GM18498 (cell line): ENCODE measurements at regions not wholly inside any gene's neighbourhood (a gene's known extent, or its start where the extent isn't known, plus 50 kb on each side); places are given as distances from the start of the nearest gene placed in this dataset.
"Not testable (repeated sequence)": the region's sequence is repeated elsewhere in the genome, so short reads cannot be mapped to it uniquely, and the experiment has no call there.

ENCODE experiments used
- ATAC-seq: cut with Tn5 transposase; IDR thresholded peaks from one replicate; pipeline ENCODE4 v1.9.1; 2021; ENCODE audit warnings: mild to moderate bottlenecking, moderate library complexity; ENCODE audit not compliant: unreplicated experiment

DNA sequence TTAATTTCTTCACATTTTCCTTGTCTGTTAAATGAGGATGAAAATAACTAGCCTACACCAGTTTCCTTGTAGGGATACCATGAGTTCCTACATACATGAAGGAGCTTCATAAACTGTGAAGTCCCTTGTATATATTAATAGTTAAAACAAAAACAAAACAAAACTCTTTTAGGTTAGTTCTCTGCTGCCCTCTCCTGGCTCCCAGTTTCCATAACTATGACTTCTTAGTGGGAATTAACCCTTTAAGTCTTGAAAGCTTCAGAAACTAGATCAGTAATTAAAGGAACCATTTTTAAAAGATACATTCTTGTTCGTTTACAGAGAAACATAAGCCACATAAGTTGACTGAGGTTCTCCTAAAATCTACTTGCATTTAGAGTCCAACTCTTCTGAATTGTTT lies 500.0 kb upstream of the C9orf72 start:
- no peak for ATAC-seq

DNA sequence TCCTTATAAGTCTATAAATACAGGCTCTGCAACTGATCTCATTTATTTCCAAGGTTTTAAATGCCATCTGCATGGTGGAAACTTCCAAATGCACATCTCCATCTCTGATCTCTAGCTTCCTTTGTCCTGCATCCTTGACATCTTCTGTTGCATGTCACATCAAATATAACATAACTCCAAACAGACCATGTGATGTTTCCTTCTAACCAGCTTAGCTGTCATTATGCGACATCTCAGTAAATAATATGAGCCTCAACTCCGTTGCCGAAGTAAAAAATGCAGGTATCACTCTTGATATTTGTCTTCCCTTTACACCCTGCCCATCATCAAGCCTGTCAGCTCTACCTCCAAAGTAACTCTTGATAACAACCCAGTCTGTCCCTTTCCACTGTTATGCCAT lies 506.4 kb upstream of the C9orf72 start:
- no peak for ATAC-seq

DNA sequence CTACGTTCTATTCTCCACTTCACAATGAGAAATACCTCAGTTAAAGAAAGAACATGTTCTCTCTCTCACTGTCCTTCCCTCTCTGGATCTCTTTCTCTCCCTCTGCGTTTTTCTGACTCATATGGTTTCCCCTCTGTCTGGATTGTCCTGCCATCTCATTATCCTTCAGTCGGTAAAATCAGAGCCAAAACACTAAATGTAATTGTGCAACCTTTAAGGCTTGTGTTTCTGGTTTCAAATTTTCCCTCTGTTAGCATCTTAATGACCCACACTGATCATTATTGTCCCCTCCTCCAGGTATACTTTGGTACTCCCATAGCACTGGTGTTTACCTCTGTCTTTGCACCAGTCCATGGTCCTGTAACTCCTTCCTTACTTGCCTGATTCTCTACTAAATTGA lies 509.4 kb upstream of the C9orf72 start:
- no peak for ATAC-seq

DNA sequence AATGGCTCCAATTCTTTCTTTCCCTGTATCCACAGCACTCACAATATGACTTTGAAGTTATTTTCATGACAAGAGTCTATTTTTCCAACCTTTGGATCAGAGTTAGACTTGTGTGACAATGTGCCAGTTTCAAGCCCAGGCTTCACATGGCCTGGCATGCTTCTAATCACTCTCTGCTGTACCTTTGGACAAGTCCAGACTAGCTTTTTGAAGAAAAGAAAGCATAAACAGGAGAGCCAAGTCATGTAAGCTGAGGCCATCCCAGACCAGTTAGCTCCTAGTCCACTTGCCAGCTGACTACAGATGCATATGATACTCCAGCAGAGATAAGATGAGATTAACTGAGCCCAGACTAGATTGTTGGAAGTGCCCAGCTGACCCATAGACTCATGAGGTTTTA lies 513.6 kb upstream of the C9orf72 start:
- ATAC-seq = no peak

DNA sequence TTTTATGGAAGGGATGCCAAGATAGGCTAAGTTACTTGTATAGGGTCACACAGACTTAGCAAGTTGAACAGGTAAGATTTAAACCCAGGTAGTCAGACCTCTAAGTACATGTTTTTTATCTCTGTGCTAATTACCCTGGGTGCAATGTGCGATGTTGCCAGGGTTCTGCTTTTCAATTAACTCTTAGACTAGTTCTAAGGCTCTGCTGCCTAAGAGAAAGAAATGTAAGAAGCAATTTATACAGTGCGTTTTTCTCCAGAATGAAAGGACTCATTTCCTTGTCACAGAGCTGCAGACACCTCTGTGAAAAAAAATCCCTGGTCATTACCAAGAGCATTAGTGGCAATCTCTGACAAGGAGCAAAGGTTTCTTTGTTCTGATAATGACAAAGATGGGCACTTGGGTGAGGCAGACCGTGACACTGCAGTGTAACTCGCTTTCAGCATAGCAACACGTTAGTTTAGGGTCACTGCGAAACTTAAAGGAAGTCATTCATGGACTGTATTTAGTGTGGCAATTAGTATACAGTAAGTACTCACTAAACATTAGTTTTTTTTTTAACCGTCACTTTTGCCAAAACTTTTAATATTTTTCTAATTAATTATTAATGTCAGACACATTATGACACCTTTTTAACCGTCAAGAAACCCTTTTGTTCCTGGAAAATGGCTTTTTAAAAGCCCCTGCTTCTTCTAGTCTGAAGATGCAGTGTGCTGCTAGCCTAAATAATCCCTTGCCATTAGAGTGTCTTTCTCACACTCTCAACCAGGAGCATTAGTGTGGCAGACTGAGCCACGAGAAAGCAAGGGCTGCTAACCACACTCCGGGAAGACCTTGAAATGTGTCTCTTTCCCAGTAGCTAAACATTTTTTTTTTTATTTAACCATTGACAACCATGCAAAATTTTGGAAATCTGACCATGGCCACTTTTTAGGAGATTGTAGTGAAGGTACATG lies 520.0 kb upstream of the C9orf72 start:
- ATAC-seq = no peak

DNA sequence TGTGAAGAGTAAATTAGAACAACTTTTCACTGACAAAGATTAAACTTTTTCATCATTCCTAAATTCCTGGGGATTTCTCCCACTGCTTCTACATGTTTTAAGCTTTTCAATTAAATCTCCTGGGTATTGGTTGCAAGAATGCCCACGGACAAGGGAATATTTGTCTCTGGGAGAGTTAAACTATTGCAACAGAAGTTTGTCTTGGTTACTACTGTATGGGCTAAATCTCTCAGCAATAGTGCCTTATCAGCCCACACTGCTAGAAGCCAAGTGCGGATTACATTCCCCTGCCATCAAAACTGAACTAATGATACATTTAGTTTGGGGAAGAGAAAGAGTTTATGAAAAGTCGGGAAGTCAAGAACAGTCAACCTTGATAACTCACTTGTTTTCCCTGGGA lies 528.2 kb upstream of the C9orf72 start:
- ATAC-seq = no peak

DNA sequence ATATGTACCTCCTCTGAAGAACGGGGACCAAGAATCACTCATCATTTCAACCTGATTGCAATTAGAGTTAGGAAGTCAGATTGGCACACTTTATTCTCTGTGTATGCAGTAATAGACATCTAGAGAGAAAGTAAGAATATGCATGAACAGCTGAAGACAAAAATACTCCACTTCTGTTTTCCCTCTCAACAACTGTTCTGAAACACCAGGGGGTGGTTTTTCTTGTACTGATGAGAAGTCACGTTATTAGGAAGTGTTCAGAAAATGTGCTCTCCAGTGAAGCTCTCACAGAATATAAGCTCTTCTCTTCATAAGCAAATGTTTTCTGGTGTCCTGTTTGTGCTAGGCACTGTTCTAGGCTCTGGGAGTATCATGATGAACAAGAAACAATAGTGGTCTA lies 531.7 kb upstream of the C9orf72 start:
- ATAC-seq = no peak

DNA sequence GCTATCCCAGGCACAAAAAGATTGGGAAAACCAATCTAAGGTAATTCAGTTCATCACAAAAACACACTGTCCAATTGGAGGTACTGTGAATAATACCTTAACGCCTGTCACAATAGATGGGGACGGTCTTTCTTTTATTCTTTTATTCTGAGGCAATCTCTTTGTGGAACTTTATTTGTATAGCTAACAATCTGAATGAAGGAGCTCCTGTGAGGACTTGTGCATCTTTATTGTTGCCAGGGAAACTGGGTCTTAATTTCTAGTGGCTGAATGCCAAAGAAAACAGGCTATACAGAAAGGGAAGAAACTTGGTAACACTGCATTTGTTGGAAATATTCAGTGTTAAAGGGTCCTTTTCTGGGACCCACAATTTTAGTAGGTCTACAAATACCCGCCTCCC lies 546.9 kb upstream of the C9orf72 start:
- ATAC-seq = no peak

DNA sequence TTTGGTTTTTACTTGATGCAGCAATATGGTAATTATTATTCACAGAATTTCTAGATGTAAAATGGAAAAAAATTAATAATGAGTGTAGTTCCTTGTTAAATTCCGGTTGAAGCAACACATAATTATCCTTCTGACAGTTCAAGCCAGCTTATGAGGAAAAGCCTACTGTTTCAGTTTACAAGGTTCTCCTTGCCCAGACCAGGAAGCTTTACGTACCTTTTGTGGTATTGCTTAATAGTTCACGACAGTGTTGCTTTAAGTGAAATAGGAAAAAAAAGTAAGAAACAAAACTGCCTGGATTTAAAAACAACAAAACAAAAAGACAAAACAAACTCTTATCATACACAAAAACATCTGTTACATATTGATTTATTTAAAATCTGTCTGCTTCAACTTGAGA lies 547.3 kb upstream of the C9orf72 start:
- no peak for ATAC-seq

DNA sequence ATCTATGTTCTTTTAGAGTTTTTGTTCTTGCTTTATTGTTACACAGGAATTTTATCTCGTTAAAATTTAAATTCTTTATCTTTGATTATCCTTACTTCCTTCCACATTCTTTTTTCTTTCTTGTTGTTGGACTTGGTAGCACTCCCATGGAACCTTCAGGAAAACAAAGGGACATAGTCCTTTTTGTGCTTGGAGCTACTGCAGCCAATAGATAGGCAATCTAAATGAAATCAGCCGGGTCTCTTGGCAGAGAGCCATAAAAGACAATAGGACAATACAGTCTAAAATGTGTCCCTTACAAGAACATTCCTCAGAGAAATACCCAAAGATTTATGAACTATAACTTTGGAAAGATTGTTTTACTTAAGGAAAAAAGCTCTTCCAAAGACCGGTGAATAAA lies 548.1 kb upstream of the C9orf72 start:
- ATAC-seq = no peak

DNA sequence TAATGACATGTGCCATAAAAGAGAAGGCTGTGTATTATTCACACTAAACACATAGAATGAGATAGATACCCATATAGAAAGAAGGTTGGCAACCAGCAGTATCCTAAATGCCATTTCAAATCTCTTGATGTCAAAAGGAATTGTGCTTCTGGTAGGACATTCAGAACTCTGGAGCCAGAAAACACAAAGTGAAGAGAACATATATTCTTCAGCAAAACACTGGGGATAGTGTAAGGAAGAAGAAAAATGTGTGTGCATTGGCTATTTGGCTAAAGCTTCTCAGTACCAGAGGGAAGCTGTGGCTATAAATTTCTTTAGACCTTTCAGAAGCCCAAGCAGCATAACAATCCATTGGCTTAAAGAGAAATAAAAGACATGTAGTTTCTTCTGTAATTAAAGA lies 551.6 kb upstream of the C9orf72 start:
- no peak for ATAC-seq

DNA sequence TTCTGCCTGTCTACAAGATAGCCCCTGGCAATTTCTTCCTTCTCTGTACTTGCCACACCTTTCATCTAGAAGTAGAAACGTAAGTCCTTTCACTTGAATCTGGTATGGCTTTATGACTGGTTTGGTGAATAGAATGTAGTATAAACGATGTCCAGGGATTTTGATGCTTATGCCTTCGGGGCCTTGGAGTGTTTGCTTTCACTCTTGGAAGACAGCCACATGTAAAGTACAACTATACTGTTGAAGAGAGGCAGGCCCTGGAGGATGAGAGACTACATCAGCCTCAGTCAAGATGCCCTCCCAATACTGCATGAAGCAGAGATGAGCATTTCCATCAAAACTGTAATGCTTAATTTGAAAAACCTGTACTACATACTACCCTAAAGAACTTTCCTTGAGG lies 553.8 kb upstream of the C9orf72 start:
- no peak for ATAC-seq

DNA sequence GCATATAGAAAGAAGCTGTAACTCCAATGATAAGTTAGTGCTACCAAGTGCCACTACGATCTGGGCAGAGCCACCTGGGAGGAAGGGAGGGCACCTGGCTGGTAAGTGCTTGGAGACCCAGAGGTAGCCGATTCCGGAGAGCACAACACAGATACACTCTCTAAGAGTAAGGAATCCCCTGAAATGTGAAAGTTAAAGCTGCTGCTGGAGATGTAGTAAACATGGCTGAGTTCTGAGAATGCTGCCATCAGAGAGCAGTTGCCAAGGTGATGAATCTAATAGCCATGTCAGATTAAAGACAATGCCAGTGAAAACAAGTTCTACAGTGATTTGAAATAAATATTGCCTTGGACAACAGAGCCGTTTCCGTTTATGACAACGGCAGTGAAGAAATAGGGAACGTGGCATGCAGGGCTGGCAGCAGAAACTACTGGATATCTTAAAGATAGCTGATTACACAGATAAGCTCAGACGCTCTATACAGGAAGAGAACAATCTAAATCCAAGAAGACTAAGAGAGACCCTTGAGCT lies 561.2 kb upstream of the C9orf72 start:
- no peak for ATAC-seq

DNA sequence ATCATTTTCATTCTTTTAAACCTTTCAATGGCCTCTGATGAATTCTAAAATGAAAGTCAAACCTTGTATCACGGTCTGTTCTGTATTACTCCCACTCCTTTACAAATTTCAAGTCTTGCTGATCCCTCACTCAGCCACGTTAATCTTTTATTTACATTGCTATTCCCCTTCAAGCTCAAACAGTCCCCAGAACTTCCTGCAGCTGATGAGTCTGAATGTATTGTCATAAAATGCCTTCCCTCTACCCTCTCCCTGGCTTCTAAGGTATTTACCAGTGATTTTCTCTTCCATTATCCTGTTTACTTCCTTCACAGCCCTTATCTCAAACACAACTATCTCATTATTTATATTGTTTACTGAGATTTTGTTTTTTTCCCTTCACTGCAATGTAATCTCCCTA lies 562.3 kb upstream of the C9orf72 start:
- no peak for ATAC-seq

DNA sequence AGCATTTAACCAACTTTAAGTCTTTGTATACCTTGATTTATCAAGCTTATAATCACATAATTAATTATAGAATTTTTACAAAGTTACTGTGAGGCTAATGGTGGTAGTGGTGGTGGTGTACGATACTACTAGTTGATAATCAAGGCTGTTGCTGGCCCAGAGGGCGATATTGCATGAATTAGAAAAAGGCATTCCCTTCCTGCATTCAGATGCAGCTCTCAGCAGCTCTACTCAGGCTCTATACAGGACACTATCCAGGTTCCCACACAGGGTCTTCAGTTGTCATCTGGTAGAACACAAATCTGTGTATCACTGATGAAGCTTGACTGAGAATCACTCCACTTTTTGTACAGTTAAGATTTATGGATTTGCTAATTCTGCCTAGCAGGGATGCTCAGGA lies 562.8 kb upstream of the C9orf72 start:
- no peak for ATAC-seq

DNA sequence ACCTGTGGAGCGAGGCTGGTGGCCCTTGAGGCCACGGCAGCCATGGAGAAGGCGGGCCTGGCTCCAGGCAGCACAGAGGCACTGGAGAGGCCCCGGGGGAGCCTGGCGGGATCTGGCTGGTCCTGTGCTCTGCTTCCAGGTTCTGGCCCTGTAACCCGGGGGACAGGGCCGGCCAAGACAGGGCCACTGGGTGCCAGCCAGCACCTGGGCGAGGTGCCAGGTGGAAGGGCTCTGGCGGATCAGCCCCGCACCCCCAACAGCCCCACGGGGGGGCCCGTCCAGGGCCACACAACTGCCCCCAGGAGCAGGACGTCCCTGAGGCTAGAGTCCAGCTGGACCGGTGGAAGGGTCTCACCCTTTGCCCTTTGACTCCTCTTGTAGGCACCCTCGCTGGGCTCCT lies 574.1 kb upstream of the C9orf72 start:
- ATAC-seq = not testable (repeated sequence)

DNA sequence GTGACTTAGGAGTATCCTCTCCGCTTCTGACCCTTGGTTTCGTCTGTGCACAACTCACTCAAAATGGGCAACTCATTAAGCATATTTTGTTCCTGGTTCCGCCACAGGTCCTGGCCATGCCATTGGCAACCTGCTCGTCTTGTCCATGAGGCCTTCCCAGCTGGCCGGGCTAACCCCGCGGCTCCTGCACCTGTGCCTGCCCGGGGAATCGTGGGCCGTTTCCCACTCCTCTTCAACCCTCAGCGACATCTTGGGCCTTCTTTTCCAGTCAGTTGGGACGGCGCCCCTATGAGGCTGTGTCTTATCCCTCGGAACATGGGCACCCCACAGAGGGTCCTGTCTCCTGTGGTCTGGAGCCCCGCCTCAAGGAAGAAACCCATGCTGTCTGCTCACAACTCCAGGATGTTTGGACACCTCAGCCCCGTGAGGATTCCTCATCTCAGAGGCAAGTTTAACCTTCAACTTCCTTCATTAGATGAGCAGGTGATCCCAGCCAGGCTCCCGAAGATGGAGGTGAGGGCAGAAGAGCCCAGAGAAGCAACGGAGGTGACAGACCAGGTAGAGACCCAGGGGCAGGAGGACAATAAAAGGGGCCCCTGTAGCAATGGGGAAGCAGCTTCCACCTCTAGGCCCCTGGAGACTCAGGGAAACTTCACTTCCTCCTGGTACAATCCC lies 574.8 kb upstream of the C9orf72 start:
- ATAC-seq = not testable (repeated sequence)

DNA sequence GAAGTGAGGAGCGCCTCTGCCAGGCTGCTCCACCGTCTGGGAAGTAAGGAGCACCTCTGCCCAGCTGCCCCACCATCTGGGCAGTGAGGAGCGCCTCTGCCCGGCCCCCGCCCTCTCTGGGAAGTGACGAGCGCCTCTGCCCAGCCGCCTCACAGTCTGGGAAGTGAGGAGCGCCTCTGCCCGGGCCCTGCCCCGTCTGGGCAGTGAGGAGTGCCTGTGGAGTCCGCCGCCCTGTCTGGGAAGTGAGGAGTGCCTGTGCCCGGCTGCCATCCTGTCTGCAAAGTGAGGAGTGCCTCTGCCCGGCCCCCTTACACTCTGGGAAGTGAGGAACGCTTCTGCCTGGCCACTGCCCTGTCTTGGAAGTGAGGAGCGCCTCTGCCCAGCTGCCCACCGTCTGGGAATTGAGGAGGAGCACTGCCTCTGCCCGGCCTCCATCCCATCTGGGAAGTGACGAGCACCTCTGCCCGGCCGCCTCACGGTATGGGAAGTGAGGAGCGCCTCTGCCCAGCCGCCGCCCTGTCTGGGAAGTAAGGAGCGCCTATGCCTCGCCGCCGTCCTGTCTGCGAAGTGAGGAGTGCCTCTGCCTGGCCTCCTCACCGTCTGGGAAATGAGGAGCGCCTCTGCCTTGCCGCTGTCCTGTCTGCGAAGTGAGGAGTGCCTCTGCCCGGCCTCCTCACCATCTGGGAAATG lies 576.2 kb upstream of the C9orf72 start:
- ATAC-seq = not testable (repeated sequence)

DNA sequence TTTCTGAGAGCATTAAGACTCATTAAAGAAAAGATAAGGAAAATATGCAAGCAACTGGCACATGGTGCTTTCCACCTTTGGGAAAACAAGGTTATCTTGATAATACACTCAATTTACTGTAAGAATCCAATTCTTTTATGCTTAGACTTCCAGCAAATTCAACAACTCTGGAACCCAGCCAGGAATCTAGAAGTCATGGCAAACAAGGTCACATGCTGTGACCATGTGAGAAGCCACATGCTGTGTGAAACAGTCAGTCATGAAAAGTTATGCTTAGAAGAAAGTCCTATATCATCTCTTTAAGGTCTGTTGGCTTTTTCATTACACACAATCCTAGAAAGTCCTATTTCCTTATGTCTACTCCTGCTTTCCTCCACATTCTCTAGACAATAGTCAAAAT lies 581.8 kb upstream of the C9orf72 start:
- no peak for ATAC-seq

DNA sequence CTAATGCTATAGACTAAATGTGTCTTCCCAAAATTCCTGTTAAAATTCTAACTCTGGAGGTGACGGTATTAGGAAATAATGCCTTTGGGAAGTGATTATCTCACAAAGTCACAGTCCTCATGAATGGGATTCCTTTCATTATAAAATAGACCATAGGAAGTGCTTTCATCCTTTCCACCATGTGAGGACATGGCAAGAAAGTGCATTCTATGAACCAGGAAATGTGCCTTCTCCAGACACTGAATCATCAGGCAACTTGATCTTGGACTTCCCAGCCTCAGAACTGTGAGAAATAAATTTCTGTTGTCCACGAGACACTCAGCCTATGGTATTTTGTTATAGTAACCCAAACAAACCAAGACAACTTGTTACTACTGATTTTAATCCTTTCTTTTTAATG lies 582.4 kb upstream of the C9orf72 start:
- no peak for ATAC-seq

DNA sequence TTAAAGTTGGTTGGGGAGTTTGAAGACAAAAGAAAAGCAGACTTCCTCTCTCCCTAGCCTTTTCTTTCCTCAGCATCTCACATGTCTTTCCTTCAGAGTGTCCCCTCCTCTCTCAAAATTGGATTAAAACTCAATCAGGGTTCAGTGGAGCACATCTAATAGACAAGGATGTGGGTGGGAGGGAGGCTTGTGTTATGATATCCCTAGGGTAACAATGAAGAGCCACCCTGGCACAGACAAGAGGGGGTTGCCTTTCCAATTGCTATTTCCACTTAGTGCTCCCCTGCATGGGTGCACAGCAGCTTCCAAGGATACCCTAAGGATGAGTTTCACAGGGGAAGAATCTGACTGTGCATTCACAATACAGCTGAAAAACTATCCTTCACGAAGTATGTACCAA lies 585.2 kb upstream of the C9orf72 start:
- no peak for ATAC-seq

DNA sequence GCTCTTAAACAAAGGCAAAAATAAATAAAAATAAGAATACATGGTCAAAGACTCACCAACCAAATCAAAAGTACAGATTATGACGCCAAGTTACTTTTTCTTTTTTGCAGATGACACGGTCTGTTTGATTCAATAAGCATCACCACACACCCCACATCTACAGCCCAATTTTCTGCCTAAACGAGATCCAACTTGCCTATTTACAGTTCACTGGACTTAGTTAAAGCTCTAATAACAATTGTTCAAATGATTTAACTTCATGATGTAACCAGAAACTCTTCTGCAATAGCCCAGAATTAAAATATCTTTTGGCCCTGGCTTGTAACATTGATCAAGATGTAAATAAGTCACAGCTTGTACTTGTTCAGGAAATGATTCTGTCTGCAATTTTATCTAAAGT lies 590.3 kb upstream of the C9orf72 start:
- no peak for ATAC-seq
